Right ventricle myocardium superior (tissue), 1 donor: ENCODE measurements at regions not wholly inside any gene's neighbourhood (a gene's known extent, or its start where the extent isn't known, plus 50 kb on each side); places are given as distances from the start of the nearest gene placed in this dataset.

Source experiments
- ATAC-seq: fragments of 200-7000 bp; cut with Tn5 transposase; one replicate; pipeline ENCODE4 v1.9.1; 2020; ENCODE audit warnings: mild to moderate bottlenecking; ENCODE audit not compliant: poor library complexity
- DNase-seq: peaks from one replicate; pipeline ENCODE4 v3.0.0-alpha.2; 2020
- intact Hi-C: fragments of 100-400 bp; cut with DNase I; formaldehyde crosslinking; loops from one replicate; pipeline ENCODE4 v1.11.2; 2022
- donor health status: DM: no; HTN: yes; CAD: no; lungs with severe emphysema.

DNA sequence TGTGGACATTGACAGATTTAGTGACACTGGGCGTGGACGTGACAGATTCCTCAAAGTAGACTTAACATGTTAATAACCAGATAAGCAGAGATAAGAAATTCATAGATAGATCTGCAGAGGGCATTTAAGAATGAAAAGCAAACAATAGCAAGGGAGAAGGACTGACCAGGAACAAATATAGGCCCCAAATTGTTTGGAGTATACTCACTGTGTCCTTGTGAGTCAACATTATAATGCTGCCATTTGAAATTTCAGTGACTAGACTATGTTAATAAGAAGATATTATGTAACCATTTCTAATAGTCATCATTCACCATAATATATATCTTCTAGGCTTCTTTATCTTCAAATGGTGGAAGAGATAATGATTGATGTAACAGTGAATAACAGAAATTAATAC lies 78.1 kb upstream of the SLC38A11 start:
- no peak for ATAC-seq
- no peak for DNase-seq
- intact Hi-C loops: no loop called here

DNA sequence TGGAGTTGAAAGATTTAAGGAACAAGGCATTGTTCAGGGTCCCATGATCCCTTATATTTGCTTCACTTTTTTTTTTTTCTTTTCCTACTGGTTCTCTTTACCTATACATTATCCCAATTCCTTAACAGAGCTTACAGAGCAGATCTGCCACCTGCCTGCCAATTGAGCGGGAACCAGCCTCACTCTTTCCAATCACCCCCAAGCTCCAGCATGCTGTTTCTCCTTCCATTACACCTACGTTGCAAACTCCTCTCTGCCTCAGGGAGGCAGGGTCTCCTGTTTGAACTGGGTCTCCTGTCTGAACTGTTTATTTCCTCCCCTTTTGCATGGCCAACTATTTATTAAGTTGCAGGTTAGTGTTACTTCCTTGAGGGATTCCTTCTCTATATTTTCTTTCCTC lies 77.2 kb upstream of the SLC38A11 start:
- DNase-seq (no peak), ATAC-seq (no peak)
- intact Hi-C loops: no loop called here

DNA sequence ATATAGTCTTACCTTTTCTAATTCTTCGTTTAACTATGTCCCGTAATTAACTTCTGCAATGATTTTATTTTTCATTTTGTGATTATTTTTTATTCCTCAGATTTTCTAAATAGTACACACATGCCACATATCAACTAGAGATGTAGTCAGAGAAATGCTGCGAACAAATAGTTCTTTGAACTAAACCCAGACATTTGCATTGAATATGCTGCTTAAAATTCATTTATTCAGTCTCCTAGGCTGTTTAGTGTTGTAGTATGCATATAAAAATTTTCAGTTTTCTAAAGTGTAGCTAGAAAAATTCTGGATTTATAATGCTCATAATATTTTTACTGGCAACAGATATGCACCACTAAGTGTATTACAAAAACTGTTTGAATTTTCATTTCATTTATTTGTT lies 68.9 kb upstream of the SLC38A11 start:
- intact Hi-C loops: no loop called here
- no peak for DNase-seq
- ATAC-seq: no peak

- no peak for DNase-seq
- no peak for ATAC-seq
- intact Hi-C loops: no loop called here
Observed at GRCh38 chr2:165022781-165023180, 67.5 kb upstream of the SLC38A11 start.

- no peak for DNase-seq
- intact Hi-C loops: loop anchor here (10.0 kb wide), 1 partner anchor 277 kb away; no protein-coding TSS in a partner anchor
- ATAC-seq: no peak
Observed at GRCh38 chr2:165017966-165018596, 62.8 kb upstream of the SLC38A11 start.

DNA sequence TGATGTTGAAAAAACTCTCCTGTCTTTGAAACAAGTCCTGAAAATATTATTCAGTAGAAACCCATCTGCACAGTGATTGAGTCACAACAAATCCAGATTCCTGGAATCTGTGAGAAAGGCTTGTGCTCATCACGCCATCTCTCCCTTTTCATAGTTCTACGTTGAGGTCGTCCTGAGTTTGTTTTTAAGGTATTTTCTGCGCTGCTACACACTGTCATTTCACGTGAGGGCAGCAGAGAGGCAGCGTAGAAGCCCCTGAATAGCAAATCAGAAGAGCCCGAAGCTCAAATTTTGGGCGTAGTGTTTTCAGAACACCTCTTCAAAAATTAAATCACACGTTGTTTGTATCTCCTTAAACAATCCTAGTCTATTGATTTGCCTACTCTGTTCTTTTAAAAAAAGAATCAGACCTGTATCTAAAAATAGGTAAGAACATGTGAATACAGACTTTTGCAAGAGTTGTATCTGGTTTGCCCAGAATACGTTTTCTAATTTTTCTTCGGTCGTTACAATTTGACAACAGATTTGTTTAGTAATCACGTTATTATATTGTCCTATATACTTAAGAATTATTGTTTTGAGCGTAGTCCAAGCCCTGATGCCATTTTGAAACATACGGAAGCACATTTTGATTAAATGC lies 61.6 kb upstream of the SLC38A11 start:
- intact Hi-C loops: loop anchor here (10.0 kb wide), 1 partner anchor 278 kb away; no protein-coding TSS in a partner anchor
- ATAC-seq (peak; percentile 81), DNase-seq (no peak)

DNA sequence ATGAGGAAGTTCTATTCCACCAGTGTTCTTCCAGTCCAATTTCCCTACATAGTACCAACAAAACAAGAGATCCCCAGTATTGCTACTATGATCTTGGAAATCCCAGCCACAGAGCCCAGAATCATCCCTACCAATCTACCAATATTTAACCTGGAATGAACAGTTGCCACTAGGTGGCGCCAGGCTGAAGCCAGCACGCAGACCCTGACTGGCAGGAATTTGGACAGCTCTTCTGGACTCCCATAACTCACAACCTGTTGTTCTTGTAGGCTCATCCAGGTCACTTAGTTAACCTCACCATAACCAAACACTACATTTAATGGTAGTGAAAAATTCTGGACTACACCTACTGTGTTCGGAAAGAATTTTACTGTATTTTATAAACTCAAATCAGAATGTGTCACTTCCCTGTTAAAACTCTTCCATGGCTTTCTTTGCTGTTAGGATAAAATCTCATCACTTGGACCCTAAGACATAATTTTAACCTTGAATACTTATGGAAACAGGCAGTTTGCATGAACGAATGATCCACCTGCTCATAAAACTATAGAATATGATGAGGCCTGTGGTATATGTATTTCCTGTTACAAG lies 59.8 kb upstream of the SLC38A11 start:
- peak; percentile 70 for DNase-seq
- intact Hi-C loops: loop anchor here (2.0 to 10.0 kb wide), 2 partner anchors 190 to 280 kb away; partner anchors contain the start of gene SCN3A
- peak; percentile 86 for ATAC-seq

DNA sequence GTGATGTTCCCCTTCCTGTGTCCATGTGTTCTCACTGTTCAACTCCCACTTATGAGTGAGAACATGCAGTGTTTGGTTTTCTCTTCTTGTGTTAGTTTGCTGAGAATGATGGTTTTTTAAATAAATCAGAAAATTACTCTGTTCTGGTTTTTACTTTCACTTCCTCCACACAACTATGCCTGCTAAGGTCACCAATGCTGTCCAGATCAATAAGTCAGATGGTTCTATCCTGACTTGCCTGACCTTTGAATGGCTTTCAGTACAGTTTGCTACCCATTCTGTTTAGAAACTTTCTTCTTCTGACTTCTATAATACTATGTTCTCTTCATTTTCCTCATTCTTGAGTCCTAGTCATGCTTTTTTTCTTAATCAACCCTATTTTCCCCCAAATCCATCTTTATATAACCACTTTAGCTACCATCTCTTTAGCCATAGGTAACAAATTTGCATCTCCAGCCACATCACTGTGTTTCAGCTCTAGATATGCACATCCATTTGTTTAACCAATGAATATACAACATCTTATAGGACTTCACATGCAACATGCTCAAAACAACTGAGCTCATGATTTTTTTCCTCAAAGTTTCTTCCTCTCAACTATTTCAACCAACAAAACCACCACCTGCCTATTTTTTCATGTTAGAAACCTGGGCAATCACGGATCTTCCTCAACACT lies 58.8 kb upstream of the SLC38A11 start:
- DNase-seq (no peak), ATAC-seq (no peak)
- intact Hi-C loops: loop anchor here (2.0 to 10.0 kb wide), 2 partner anchors 191 to 281 kb away; partner anchors contain the start of gene SCN3A

- DNase-seq: no peak
- intact Hi-C loops: loop anchor here (10.0 kb wide), 1 partner anchor 284 kb away; no protein-coding TSS in a partner anchor
- no peak for ATAC-seq
Observed at GRCh38 chr2:165011199-165011598, 55.9 kb upstream of the SLC38A11 start.

DNA sequence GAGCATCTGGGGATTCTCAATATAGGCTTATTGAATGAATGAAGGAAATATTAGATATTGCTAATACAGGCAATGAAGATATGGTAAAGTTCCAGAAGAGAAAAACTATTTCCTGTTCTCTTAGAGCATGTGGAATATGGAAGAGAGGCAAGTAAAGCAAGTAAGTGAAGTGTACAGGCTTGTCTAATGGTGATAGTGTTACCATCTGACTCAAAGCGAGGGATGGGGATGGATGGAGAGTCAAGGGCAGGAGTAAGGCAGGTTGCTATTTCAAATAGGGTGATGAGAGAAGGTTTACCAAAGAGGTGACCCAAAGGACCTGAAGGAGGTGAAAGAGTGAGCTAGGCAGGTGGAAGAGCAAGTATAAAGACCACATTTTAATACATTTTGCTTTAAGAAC lies 55.2 kb upstream of the SLC38A11 start:
- ATAC-seq (no peak), DNase-seq (no peak)
- intact Hi-C loops: loop anchor here (10.0 kb wide), 1 partner anchor 284 kb away; no protein-coding TSS in a partner anchor

GRCh38 chr2:165009466-165009865 lies 54.1 kb upstream of the SLC38A11 start:
- intact Hi-C loops: no loop called here
- no peak for DNase-seq
- no peak for ATAC-seq

DNA sequence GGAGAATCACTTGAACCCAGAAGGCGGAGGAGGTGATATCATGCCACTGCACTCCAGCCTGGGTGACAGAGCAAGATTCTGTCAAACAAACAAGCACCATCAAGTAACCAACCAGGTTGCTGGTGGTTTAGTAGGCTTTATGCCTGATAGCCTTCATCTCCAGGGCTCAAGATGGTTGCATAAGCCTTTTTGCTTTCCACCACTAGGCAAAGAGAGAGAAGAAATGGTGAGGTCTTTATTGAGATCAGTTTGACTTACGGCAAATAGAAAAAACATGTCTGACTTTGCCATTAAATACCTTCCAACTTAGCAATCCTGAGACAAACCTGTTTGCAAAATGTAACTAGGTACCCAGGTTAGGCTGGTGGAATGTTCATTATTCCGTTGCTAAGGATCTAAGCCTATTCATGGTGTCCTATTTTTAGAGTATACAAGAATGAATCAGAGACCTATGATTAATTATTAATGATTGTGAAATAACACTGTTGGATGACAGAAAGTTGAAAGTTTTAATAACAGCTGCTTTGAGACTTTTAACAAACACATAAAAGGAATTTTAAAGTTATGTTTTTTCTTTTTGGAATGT lies 53.5 kb upstream of the SLC38A11 start:
- ATAC-seq: no peak
- intact Hi-C loops: no loop called here
- DNase-seq: no peak

DNA sequence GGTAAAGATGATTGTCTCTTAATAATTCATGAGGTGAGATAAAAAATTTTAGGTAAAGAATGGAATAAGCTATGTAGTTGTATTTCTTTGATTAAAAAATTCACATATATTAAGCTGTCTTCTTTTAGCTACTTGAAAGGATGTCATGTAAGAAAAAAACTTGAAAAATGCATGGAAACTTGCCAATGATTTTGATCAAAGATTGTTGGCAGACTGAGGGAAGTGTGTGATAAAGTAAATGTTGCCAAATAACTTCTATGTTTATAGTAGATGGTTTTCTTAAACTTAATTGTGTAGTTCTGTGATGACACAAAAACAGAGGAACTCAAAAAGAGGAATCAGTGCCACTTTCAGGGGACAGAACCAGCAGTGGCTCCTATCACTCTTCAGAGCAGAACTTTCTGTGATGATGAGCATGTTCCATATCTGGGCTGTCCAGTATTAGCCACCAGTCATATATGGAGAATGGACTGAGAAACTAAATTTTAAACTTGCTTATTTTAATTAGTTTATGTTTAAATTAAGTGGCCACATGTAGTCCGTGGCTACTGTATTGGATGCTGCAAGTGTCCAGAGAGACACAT lies 51.9 kb upstream of the SLC38A11 start:
- ATAC-seq (no peak), DNase-seq (no peak)
- intact Hi-C loops: no loop called here
